GM12878 (cell line): ENCODE measurements at regions not wholly inside any gene's neighbourhood (a gene's known extent, or its start where the extent isn't known, plus 50 kb on each side); places are given as distances from the start of the nearest gene placed in this dataset.

ENCODE experiments used
- ATAC-seq: fragments of 200-7000 bp; cut with Tn5 transposase; 3 replicates; pipeline ENCODE4 v1.9.1; 2020; ENCODE audit warnings: mild to moderate bottlenecking, moderate library complexity
- BruUV-seq: library from RNA; stranded (reverse); fragments of 400-500 nt; replicated peaks from 2 replicates; lab custom pipeline; 2021; lab: Mats Ljungman, UMichigan
- CTCF ChIA-PET: fragments of 300-600 bp; sonication (Branson Sonifier 250); formaldehyde crosslinking; extraction: SDS; loops from one replicate; lab custom pipeline; 2021; ENCODE audit warnings: inconsistent platforms; lab: Yijun Ruan, JAX
- POLR2A ChIA-PET: fragments of 350-600 bp; formaldehyde crosslinking; extraction: SDS; loops from one replicate; lab custom pipeline; 2021; ENCODE audit warnings: inconsistent platforms; lab: Charles Lee
- RAD21 ChIA-PET: fragments of 300-600 bp; sonication (Branson Sonifier 250); formaldehyde crosslinking; loops from one replicate; lab custom pipeline; 2023; ENCODE audit warnings: antibody characterized with exemption; ENCODE audit not compliant: unreplicated experiment; lab: Charles Lee
- SMC1A ChIA-PET: fragments of 300-600 bp; sonication (Branson Sonifier 250); formaldehyde crosslinking; loops from one replicate; lab custom pipeline; 2023; ENCODE audit not compliant: unreplicated experiment, uncharacterized antibody; lab: Charles Lee
- DNase-seq: peaks from one replicate; pipeline ENCODE4 v3.0.0-alpha.2; 2011; ENCODE audit warnings: low read depth, low spot score
- FAIRE-seq: peaks from 3 replicates; lab custom pipeline; 2011; peaks lifted over from hg19 to GRCh38; lab: Jason Lieb, UNC
- H2AFZ ChIP-seq: 2 replicates; pipeline ENCODE4 v1.6.0; 2011; ENCODE audit warnings: low read depth, low read length, control low read depth; ENCODE audit not compliant: control insufficient read depth
- H3K27ac ChIP-seq: 2 replicates; pipeline ENCODE4 v1.5.1; 2011; ENCODE audit warnings: control low read depth; ENCODE audit not compliant: control insufficient read depth, insufficient read depth
- H3K27me3 ChIP-seq, 2 experiments: replicated peaks in 1 of 2; 2 replicates each; pipeline versions ENCODE4 v1.6.0 to v1.6.1; 2011; ENCODE audit warnings: low read length in 1 of 2; ENCODE audit not compliant: control insufficient read depth in 2 of 2, insufficient read depth in 2 of 2
- H3K36me3 ChIP-seq, 2 experiments: 2 replicates each; pipeline ENCODE4 v1.5.1; 2011; ENCODE audit warnings: low read length in 1 of 2; ENCODE audit not compliant: control insufficient read depth in 2 of 2, insufficient read depth in 2 of 2
- H3K4me1 ChIP-seq: 2 replicates; pipeline ENCODE4 v1.6.1; 2011; ENCODE audit warnings: mild to moderate bottlenecking, low read length, moderate library complexity, mixed read lengths; ENCODE audit not compliant: control insufficient read depth, insufficient read depth
- H3K4me2 ChIP-seq: 2 replicates; pipeline ENCODE4 v1.6.0; 2011; ENCODE audit warnings: control low read depth; ENCODE audit not compliant: control insufficient read depth, insufficient read depth
- H3K4me3 ChIP-seq: fragments of 200-600 bp; sonication (generic); 2 replicates; pipeline ENCODE4 v1.5.1; 2016
- H3K79me2 ChIP-seq: 2 replicates; pipeline ENCODE4 v1.6.0; 2011; ENCODE audit warnings: low read length; ENCODE audit not compliant: control insufficient read depth, insufficient read depth
- H3K9ac ChIP-seq: 2 replicates; pipeline ENCODE4 v1.8.0; 2011; ENCODE audit warnings: low read length, control low read depth, mixed read lengths; ENCODE audit not compliant: control insufficient read depth, insufficient read depth
- H3K9me3 ChIP-seq: replicated peaks from 3 replicates; pipeline ENCODE4 v1.5.1; 2011; ENCODE audit warnings: mild to moderate bottlenecking, low read length; ENCODE audit not compliant: control insufficient read depth, insufficient read depth
- H4K20me1 ChIP-seq: 2 replicates; pipeline ENCODE4 v1.6.0; 2011; ENCODE audit not compliant: control insufficient read depth, insufficient read depth
- ASH2L ChIP-seq: fragments of 300-600, 200-600 bp; sonication (generic); IDR thresholded peaks from 2 replicates; pipeline ENCODE4 v1.6.1; 2017; ENCODE audit warnings: low read depth, mild to moderate bottlenecking, borderline replicate concordance
- ATF3 ChIP-seq: IDR thresholded peaks from 2 replicates; pipeline ENCODE4 v1.6.1; 2011; ENCODE audit warnings: low read depth, mild to moderate bottlenecking, low read length, moderate library complexity, borderline replicate concordance; ENCODE audit errors: extremely low read depth
- DPF2 ChIP-seq: fragments of 450-650 bp; IDR thresholded peaks from 2 replicates; pipeline ENCODE4 v1.6.1; 2017; ENCODE audit warnings: mild to moderate bottlenecking
- TCF12 ChIP-seq: IDR thresholded peaks from 2 replicates; pipeline ENCODE4 v1.6.1; 2011; ENCODE audit warnings: low read depth, mild to moderate bottlenecking, low read length
- TCF3 ChIP-seq: IDR thresholded peaks from 2 replicates; pipeline ENCODE4 v1.6.1; 2012; ENCODE audit warnings: low read depth, mild to moderate bottlenecking, low read length, borderline replicate concordance; ENCODE audit not compliant: insufficient read depth
- YBX1 ChIP-seq: fragments of 450-650 bp; IDR thresholded peaks from 2 replicates; pipeline ENCODE4 v1.6.1; 2016; ENCODE audit warnings: antibody characterized with exemption
- ZNF217 ChIP-seq: fragments of 450-650 bp; IDR thresholded peaks from 2 replicates; pipeline ENCODE4 v1.6.1; 2017; ENCODE audit warnings: antibody characterized with exemption, mild to moderate bottlenecking
- ZNF592 ChIP-seq: fragments of 450-650 bp; IDR thresholded peaks from 2 replicates; pipeline ENCODE4 v1.6.1; 2017; ENCODE audit warnings: mild to moderate bottlenecking, moderate library complexity
- WGBS: methylation state at CpG from one replicate; pipeline ENCODE4 v1.1.6; 2016; ENCODE audit warnings: low lambda C conversion rate; ENCODE audit not compliant: insufficient replicate concordance, insufficient coverage; ENCODE audit errors: missing lambda C conversion rate; 5-methylcytosine and 5-hydroxymethylcytosine counted together
- in situ Hi-C: fragments of 300-500 bp; cut with MboI; formaldehyde crosslinking; loops from 9 replicates; pipeline ENCODE4 v1.14.3; 2018; ENCODE audit warnings: mixed read lengths
- intact Hi-C: fragments of 100-400 bp; cut with micrococcal nuclease; formaldehyde crosslinking; loops from one replicate; pipeline ENCODE4 v1.14.2; 2022; ENCODE audit not compliant: unreplicated experiment

GRCh38 chr1:8086055-8086454 lies 59.9 kb upstream of the ERRFI1 start (continued):
- TF ChIP-seq ZNF592 (no peak), YBX1 (no peak), ASH2L (no peak), DPF2 (no peak), TCF12 (no peak), ZNF217 (no peak), ATF3 (no peak)

- Histone ChIP-seq H4K20me1 (no peaks in the 10 kb centered on the region), H3K36me3 (no peaks in the 10 kb centered on the region), H3K79me2 (no peaks in the 10 kb centered on the region), H3K27me3 (no peaks in the 10 kb centered on the region), H3K4me1 (no peaks in the 10 kb centered on the region), H3K9me3 (no peaks in the 10 kb centered on the region), H3K4me2 (no peak overlapping the region), H2AFZ (no peak overlapping the region), H3K9ac (no peak overlapping the region), H3K27ac (no peak overlapping the region), H3K4me3 (no peak overlapping the region)
- intact Hi-C loops (no loop called here), in situ Hi-C loops (no loop called here)
- RAD21 ChIA-PET, result no interaction called here
- DNase-seq (no peak), FAIRE-seq (no peak), ATAC-seq (no peak)
- CTCF ChIA-PET, result interaction anchor here (1.6 kb wide), 1 partner anchor 70 kb away, joined by 4 read pairs; no protein-coding TSS in a partner anchor
- POLR2A ChIA-PET, result interaction anchor here (1.3 kb wide), 1 partner anchor 8 kb away, joined by 3 read pairs; no protein-coding TSS in a partner anchor
- 52% methylated on average over 6 of the region's 6 CpGs for WGBS
- TF ChIP-seq TCF3, result no peak
- SMC1A ChIA-PET, result no interaction called here
- no TSS peak for BruUV-seq
These were observed 58.8 kb upstream of the ERRFI1 start for GRCh38 chr1:8084913-8085312.
